ENCODE measurements at regions not wholly inside any gene's neighbourhood (a gene's known extent, or its start where the extent isn't known, plus 50 kb on each side); places are given as distances from the start of the nearest gene placed in this dataset.

- Histone ChIP-seq H3K4me1 (ENCODE audit: control insufficient read depth in 4 of 4, insufficient read depth in 4 of 4, low read length in 3 of 4) (no peaks in the 10 kb centered on the region), H3K9me3 (ENCODE audit: control insufficient read depth in 4 of 4, low read length in 3 of 4) (no peaks in the 10 kb centered on the region), H3K9ac (ENCODE audit: low read depth in 1 of 2, low read length in 2 of 2) (no peak overlapping the region), H3K27ac (ENCODE audit: low read depth in 1 of 2, low read length in 2 of 2) (no peak overlapping the region), H3K36me3 (ENCODE audit: control insufficient read depth in 4 of 4, insufficient read depth in 3 of 4, low read depth in 1 of 4, low read length in 3 of 4) (no peaks in the 10 kb centered on the region), H3K4me3 (ENCODE audit: low read depth in 1 of 3, low read length in 3 of 3) (no peak overlapping the region), H3K27me3 (ENCODE audit: control insufficient read depth in 4 of 4, insufficient read depth in 4 of 4, low read length in 3 of 4) (no peaks in the 10 kb centered on the region)
- WGBS = 64% methylated on average over 1 of the region's 1 CpG
- no peak for DNase-seq (ENCODE audit: low spot score)
- TF ChIP-seq RAD21 (IDR thresholded peaks at IDR 0.05) (no peak), GABPA (IDR thresholded peaks at IDR 0.05 in 1 of 2, conservative IDR thresholded peaks at IDR 0.05 in 1 of 2) (no peak), HNF4G (IDR thresholded peaks at IDR 0.05) (no peak), FOXA1 (IDR thresholded peaks at IDR 0.05) (no peak), TAF1 (conservative IDR thresholded peaks at IDR 0.05) (no peak), YY1 (IDR thresholded peaks at IDR 0.05) (no peak), HNF4A (conservative IDR thresholded peaks at IDR 0.05) (no peak), REST (IDR thresholded peaks at IDR 0.05) (no peak), MAX (IDR thresholded peaks at IDR 0.05) (no peak), JUND (IDR thresholded peaks at IDR 0.05) (no peak), NR2F2 (IDR thresholded peaks at IDR 0.05) (no peak), SP1 (IDR thresholded peaks at IDR 0.05) (no peak), CTCF (IDR thresholded peaks at IDR 0.05; ENCODE audit: low read depth, low read length, missing input control) (no peak), FOXA2 (IDR thresholded peaks at IDR 0.05) (no peak), ZBTB33 (IDR thresholded peaks at IDR 0.05) (no peak), ATF3 (IDR thresholded peaks at IDR 0.05) (no peak), EGR1 (IDR thresholded peaks at IDR 0.05; ENCODE audit: low read depth in 2 of 2) (no peak)
Observed at GRCh38 chr1:79122521-79122920, 116.0 kb upstream of the ADGRL4 start.

- H3K9me3 ChIP-seq (ENCODE audit: control insufficient read depth in 4 of 4, low read length in 3 of 4) = peaks cover 0 to 5% (median 0%) of the 10 kb centered on the region in 4 donors
- H3K27me3 ChIP-seq (ENCODE audit: control insufficient read depth in 4 of 4, insufficient read depth in 4 of 4, low read length in 3 of 4) = no peaks in the 10 kb centered on the region
- DNase-seq (ENCODE audit: low spot score) = no peak
- H3K27ac ChIP-seq (ENCODE audit: low read depth in 1 of 2, low read length in 2 of 2) = no peak overlapping the region
- no peak overlapping the region for H3K9ac ChIP-seq (ENCODE audit: low read depth in 1 of 2, low read length in 2 of 2)
- 61% methylated on average over 3 of the region's 3 CpGs for WGBS
- TF ChIP-seq RAD21 (IDR thresholded peaks at IDR 0.05) (no peak), NR2F2 (IDR thresholded peaks at IDR 0.05) (no peak), YY1 (IDR thresholded peaks at IDR 0.05) (no peak), ATF3 (IDR thresholded peaks at IDR 0.05) (no peak), CTCF (IDR thresholded peaks at IDR 0.05; ENCODE audit: low read depth, low read length, missing input control) (no peak), TAF1 (conservative IDR thresholded peaks at IDR 0.05) (no peak), HNF4A (conservative IDR thresholded peaks at IDR 0.05) (no peak), REST (IDR thresholded peaks at IDR 0.05) (no peak), SP1 (IDR thresholded peaks at IDR 0.05) (no peak)
- H3K4me1 ChIP-seq (ENCODE audit: control insufficient read depth in 4 of 4, insufficient read depth in 4 of 4, low read length in 3 of 4) = no peaks in the 10 kb centered on the region
- no peak overlapping the region for H3K4me3 ChIP-seq (ENCODE audit: low read depth in 1 of 3, low read length in 3 of 3)
- H3K36me3 ChIP-seq (ENCODE audit: control insufficient read depth in 4 of 4, insufficient read depth in 3 of 4, low read depth in 1 of 4, low read length in 3 of 4) = no peaks in the 10 kb centered on the region
Observed at GRCh38 chr1:79117376-79117775, 110.8 kb upstream of the ADGRL4 start.

Measured in liver (tissue), 8 donors.